ENCODE measurements at regions not wholly inside any gene's neighbourhood (a gene's known extent, or its start where the extent isn't known, plus 50 kb on each side); places are given as distances from the start of the nearest gene placed in this dataset.

DNA sequence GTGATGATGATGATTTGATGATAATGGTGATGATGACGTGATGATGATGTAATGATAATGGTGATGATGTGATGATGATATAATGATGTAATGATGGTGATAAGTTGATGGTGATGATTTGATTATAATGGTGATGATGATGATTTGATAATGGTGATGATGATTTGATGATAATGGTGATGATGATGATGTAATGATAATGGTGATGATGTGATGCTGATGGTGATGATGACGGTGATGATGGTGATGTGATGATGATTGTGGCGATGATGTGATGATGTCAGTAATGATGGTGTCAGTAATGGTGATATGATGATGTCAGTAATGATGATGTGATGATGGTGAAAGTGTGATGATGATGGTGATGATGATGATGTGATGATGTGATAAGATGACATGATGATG is 613.4 kb downstream of the AACS start:
- no peak for DNase-seq (ENCODE audit: low read depth)

DNA sequence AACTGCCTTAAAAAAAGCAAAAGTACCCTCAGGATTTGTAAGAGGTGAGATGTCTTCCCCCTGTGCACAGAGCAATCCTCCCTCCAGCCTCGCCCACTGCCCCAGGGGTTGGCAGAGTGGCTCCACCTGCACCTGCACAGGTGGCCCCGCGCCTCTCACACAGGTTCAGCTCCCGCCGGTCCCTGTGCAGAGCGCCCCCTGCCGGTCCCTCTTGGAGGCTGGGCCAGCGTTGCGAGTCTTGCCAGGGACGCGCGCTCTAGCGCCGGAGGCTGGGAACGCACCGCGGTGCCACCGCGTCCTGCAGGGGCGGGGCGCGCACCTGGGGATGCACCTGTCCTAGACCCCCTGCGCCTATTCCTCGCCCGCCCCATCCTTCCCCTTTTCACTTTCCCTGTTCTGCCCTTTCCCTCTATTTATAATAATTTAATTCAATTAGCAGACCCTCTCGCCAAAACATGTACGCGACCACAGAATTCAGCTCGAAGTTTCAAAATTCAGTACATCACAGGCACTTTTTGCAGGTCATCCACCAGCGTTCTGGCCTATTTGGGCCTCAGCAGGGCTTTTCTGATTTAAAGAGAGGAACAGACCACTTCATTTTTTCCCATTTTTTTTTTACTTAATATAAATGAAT is 618.6 kb downstream of the AACS start:
- no peak for DNase-seq (ENCODE audit: low read depth)

DNA sequence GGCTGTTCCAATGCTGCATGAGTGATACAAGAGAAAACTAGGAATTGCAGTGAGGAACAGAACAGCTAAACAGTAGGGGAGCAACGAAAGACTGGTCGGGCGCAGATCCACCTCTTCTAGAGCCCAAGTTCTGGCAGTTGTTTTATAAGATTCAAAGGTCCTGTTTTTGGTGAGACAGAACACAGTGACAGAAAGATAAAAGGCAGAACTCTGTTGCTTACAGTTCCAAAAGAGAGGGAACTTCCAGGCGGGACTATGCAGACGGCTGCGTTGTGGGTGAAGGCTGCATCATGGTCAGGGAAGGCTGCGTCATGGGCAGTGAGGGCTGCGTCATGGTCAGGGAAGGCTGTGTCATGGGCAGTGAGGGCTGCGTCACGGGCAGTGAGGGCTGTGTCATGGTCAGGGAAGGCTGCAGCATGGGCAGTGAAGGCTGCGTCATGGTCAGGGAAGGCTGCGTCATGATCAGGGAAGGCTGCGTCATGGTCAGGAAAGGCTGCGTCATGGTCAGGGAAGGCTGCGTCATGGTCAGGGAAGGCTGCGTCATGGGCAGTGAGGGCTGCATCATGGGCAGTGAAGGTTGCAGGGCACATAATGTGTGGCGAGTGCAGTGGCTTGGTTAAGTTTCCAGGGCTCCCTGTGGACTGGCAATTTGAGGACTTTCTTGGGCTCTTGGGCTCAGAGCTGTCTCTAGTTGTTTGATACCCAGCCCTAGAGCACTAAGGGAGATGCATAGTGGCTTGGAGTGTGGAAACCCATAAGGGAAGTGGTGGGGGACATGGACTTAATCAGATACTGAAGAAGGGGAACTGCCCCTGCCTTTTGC is 619.9 kb downstream of the AACS start:
- no peak for DNase-seq (ENCODE audit: low read depth)

DNA sequence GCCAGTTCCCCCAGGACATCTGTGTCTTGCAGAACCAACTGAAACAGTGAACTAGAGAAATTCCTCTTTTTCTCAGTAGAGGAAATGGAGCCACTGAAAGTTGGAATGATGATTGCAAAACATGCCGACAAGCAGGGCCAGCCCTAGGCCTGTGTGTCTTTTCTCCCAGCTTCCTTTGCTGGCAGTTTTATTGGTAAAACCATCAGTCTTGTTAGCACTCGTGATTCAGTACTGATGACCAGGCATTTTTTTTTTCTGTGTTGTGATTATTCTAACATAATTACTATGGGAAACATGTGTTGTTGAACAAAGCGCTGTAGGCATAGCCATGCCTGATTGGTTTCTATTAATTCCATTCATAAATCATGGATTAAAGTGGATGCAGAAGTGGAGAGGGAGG is 620.7 kb downstream of the AACS start:
- no peak for DNase-seq (ENCODE audit: low read depth)

DNA sequence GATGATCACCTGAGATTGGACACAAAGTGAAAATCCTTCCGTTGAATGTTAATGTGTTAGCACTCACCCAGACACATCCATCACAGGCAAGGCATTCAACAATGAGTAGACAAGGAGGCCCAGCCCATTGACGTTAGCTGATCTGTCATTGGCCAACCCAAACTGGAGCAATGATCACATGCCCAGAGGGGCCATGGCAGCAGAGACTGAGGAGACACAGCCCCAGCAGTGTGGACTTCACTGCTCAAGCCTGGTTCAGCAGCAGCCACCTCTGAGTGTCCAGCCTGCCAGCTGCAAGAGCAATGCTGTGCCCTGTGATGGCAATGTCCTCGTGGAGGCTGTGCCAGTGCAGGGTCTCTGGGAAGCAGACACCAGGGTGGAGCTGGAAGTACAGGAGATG is 622.2 kb downstream of the AACS start:
- no peak for DNase-seq (ENCODE audit: low read depth)

DNA sequence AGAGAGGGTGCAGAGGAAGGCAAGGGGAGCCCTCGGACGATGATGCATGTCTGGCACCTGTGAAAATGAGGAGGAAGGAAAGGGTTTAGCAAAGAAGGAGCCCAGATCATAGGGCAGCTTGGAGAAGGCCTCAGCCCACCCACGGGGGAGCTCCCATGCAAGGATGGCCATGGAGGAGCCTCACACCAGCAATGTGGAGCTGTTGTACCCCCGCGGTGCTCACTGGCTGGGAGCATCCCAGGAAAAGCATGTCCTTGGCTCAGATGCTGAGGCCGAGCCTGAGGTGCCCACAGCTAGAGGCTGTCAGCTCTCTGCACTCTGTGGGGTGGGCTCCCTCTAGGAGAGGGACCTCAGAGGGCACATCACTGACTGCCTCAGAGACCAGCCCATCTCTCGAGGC is 622.6 kb downstream of the AACS start:
- no peak for DNase-seq (ENCODE audit: low read depth)

DNA sequence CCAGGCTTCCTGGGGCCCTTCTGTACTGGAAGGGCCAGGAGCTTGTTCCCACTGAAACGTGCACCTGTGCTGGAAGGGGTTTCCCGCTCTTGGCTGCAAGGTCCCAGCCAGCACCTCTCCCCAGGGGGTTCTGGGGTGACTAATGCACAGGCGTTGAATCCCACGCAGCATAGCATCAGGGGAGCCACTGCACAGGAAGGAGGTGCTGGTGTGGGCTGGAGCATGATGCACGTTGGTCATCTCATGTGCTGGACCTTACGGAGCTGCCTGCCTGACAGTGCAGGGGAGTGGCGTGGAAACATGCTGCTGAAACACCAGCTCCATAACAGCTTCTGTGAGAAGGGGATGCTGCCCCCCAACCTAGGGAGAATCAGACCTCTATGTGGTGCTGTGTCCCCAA is 623.0 kb downstream of the AACS start:
- no peak for DNase-seq (ENCODE audit: low read depth)

DNA sequence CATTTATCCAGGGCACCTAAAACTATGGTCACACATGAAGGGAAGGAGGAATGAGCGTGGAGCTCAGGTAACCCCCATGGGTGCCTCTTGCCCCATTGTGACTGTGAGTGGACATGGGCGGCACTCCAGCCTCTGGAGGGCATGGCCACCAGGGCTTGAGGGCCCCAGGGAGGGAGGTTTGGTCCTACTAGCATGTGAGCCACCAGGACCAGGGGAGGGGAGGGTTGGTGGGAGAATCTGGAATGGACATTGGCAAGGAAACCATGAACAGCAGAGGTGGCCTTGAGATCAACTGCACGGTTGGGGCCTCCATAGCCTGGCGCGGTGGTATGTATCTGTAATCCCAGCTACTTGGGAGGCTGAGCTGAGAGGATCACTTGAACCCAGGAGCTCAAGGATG is 623.6 kb downstream of the AACS start:
- DNase-seq (ENCODE audit: low read depth) = no peak

DNA sequence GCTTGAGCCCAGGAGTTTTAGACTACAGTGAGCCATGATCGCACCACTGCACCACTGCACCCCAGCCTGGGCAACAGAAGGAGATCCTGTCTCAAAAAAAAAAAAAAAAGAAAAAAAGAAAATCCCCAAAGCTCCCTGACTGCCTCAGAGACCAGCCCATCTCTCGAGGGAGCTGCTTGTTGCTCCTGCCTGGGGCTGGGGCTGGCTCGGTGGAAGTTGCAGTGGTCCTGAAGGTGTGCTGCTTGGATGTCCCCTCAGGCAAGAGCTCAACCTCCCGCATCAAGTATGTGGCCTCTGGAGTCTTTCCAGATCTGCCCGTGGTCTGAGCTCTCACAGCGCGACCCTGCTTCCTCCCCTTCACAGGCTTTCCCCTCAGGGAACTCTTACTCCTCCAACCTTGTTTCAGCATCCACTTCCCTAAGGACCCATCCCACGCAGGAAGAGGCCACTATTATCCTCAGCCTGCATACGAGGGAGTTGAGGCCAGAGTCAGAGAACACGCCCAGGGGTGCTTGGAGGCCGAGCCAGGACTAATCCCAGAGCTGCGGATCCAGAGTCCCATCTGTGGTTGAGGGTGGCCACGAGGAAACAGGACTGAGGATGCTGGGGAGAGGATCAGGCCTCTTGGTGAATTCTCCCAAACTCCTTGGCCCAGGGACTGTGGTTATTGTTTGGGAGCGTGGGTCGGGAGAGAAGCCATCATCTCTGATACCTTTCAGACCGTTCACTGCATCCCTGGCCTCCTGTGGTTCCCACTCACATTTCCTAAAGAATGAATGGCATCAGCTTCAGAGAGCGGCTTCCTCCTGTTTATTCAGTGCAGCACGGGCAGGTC is 624.6 kb downstream of the AACS start:
- no peak for DNase-seq (ENCODE audit: low read depth)

DNA sequence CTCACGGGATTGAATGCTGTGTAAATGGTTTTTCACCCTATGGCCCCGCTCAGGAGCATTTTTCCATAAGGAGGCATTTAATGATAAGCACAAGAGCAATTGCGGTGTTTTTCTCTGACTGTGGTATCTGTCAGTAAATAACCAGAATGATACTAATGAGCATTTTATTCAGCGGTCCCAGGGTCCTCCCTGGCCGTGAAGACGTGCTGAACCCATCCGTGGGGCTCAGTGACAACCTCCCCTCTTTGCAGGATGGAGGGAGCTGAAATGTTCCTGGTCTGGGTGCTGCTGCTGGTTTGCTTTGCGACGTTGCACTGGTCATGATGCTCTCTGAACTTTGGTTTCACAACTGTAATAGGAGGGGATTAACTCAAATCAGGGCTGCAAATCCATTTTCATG is 625.6 kb downstream of the AACS start:
- DNase-seq (ENCODE audit: low read depth) = no peak

DNA sequence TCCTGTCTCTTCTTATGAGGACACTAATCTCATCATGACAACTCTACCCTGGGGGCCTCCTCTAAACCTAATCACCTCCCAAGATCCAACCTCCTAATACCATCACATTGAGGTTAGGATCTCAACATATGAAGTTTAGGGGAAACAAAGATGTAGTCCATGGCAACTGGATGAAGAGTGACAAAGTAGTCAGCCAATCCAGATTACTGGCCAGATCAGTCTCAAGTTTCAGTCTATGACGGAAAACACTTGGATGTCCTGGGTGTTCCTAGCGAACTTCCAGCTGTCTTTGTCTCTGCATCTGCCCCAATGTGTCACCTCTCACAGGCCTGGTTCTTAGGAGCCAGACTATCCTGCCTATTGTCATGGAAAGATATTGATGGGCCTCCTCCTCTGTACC is 630.8 kb downstream of the AACS start:
- DNase-seq (ENCODE audit: low read depth) = no peak

DNA sequence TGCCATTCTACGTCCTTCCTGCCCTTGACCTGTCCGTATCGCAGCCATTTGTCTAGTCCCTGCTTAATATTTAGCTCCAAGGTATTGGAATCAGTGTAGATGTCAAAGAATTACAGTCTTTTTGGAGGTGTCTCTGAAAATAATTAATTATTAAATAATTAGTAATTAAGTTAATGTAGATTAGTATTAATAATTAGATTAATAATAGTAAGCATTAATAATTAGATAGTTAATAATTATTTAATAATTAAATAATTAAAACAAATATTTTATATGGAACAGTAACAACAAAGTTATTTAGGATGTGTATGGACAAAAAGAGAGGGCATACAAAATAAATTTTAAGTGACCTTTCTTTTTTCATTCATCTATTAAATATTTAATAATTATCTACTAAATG is 639.6 kb downstream of the AACS start:
- no peak for DNase-seq (ENCODE audit: low read depth)

DNA sequence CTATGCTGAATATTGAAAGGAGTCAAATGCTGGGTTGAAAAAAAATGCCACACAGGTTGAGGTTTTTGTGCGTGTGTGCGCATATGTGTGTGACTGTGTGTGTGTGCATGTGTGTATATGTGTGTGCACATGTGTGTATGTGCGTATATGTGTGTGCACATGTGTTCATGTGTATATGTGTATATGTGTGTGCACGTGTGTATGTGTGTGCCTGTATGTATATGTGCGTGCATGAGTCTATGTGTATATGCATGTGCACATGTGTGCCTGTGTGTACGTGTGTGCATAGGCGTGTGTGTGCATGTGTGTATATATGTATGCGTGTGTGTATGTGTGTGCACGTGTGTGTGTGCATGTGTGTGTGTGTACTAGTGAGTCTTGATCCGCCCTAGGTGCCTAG is 655.7 kb downstream of the AACS start:
- no peak for DNase-seq (ENCODE audit: low read depth)

DNA sequence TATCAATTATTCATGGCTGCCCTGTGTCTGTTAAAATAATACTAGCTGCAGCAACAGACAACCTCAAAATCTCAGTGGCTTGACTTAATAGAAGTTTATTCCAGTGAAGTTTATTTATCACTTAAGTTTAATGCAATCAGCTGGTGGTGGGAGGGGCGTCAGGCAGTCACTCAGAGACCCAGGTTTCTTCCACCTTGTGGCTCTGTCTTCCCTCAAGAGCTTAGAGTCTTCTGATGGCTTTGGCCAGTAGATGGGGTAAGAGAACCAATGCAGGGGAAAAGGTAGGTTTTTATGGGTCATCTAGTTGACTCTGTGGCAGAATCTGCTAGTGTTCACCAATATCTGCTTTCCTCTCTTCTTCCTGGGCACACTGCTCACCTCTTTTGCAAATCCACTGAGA is 668.9 kb downstream of the AACS start:
- DNase-seq (ENCODE audit: low read depth) = no peak

DNA sequence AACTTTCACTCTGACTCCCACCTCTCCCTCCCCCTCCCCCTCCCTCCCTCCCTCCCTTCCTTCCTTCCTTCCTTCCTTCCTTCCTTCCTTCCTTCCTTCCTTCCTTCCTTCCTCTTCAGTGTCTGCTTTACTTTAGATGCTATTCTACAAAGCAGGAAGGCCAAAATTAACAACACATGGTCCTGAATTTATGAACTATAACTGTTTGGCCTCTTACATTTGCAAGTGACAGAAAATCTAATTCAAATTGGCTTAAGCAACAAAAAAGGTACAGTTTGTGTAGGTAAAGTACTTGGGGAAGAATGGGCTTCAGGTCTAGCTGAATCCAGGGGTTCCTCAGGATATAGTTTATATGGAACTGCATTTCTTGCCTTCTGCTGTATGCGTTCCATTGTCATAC is 673.0 kb downstream of the AACS start:
- DNase-seq (ENCODE audit: low read depth) = no peak

DNA sequence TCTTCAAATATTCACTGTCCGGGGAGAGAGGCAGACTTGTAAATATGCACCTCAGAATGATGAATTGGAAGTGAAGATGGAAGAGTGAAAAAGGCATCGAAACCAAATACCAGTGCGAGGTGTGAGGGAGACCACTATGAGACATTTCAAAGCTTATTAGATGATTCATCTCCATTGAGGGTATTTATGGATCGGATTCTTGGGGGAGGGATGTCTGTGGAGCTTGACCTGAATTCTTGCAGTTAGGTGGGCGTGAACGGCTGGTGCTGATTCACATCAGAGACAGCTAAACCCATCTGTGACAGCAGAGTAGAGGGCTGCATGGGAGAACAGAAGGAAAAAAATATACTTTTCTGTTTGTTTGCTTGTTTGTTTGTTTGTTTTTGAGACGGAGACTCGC is 677.2 kb downstream of the AACS start:
- no peak for DNase-seq (ENCODE audit: low read depth)

DNA sequence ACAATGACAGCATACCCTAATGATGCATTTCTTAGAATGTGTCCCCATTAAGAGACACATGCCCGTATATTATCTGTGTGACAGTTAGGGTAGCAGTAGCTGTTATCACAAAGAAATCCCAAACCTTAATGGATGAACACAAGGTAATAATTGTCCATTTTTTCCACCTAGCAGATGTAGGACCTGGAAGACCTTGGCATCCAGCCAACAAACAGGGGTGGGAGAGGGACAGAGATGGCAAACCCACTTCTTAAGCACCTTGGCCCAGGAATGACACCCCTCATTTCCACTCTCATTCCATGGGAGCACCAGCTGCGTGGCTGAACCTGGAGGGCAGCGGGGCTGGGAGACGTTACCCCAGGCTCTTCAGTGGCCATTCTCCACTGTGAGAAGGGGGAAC is 679.0 kb downstream of the AACS start:
- no peak for DNase-seq (ENCODE audit: low read depth)

DNA sequence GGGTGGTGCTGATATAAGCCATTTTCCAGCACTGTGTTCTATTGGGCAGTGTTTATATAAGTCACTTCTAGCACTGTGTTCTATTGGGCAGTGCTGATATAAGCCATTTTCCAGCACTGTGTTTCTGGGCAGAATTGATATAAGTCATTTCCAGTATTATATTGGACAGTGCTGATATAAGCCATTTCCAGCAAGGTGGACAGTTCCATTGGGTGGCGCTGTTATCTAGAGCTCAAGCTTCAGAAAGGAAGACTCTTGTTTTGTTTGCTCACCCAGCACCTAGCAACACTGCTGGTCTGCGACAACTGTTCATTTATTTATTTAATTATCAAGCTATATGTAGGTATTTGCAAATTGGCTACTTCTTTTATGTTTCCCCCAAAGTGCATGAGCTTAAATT is 690.3 kb downstream of the AACS start:
- DNase-seq (ENCODE audit: low read depth) = no peak

DNA sequence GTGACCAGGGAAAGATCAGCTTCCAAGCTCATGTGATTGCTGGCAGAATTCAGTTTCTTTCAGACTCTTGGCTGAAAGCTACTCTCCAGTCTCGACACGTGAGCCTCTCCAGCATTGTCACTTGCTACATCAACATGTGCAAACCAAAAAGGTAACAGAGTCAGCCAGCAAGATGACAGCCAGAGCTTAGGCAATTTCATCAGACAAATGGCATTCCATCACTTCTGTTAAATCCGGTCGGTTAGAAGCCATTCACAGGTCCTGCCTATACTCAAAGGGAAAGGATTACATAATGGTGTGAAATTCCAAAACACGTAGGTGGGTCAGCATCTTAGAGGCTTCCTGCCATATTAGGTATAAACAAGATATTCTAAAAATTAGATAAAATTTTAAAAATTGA is 700.9 kb downstream of the AACS start:
- no peak for DNase-seq (ENCODE audit: low read depth)

DNA sequence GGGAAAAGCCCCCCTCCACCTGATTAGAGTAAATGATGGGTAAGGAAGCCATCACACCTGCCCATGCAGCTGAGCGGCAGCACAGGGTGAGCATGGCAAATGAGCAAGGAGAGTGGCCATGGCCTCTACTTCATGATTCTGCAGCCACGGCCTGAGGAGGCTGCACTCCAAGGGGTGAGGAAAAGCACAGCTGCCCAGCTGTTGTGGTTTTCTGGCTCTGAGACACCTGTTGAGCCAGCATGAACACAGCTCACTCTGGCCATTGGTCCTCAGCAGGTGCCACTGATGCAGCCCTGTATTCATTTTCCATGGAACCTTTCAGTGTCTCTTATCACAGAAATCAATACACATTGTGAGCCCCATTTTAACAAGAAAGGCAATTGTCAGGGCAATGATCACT is 707.2 kb downstream of the AACS start:
- DNase-seq (ENCODE audit: low read depth) = no peak

DNA sequence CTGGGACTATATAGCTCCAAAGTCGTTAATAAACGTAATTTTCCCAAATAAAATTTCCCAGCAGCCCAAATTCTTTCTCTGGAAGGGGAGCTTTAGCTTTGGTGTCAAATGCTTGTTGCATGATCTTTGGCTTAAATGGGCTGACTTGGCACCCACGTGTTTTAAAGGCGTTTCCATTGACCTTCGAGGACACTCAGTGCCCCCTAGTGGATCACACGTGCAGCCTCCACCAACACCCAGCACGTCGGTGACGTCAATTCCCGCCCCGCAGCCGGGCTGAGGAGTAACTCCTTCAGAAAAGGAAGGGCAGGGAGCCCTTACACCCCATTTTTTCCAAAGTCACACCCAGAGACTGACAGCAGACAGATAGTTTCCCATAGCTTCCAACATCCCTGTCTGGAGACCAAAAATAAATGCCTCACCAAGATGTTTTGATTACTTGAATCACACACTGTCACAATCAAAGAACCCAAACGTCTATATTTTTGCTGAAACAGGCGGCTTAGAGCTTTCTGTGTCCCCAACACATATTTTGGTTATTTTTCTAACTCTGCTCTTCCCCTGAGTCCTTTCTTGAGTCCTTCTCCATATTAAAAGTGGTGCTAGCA is 707.9 kb downstream of the AACS start:
- DNase-seq (ENCODE audit: low read depth) = no peak

DNA sequence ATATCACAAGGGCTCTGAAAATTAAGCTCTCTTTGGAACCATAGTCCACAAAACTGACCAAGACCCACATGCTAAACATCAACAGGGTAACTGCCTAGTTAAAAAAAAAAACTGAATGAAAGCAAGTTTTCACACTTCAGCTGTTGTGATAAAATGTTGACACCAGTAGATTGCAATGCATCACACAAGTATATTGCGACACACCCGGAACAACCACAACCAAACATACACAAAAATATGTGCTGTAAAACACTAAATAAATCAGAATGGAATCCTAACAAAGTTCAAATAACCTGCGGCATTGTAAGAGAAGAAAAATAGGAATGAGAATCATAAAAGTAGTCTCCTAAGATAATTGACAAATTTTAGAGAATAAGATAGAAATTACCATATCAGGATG is 710.3 kb downstream of the AACS start:
- DNase-seq (ENCODE audit: low read depth) = no peak

DNA sequence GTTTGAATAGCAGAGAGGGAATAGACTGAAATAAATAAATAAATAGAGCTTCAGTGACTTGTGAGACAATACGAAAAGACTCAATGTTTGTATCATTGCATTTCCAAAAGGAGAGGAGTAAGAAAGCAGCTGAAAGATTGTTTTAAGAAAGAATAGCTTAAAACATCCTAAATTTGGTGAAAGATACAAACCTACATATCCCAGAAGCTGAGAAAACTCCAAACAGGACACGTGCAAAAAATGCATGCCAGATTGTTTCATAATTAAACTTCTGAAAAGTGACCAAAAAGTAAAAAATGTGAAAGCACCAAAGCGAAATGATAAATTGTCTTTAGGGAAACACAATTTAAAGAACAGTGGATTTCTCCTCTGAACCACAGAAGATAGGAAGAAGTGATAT is 711.0 kb downstream of the AACS start:
- DNase-seq (ENCODE audit: low read depth) = no peak
